T-helper 1 cell (primary cell): ENCODE measurements at regions not wholly inside any gene's neighbourhood (a gene's known extent, or its start where the extent isn't known, plus 50 kb on each side); places are given as distances from the start of the nearest gene placed in this dataset.

Experiments used
- DNase-seq, 5 donors: peaks; one replicate each; pipeline ENCODE4 v3.0.0-alpha.2; 2012 to 2020

- DNase-seq = no peak
These were observed 78.3 kb upstream of the AOAH start for GRCh38 chr7:36802459-36803135.

GRCh38 chr7:36796850-36797536 is 72.7 kb upstream of the AOAH start:
- no peak for DNase-seq

GRCh38 chr7:36795451-36796021 is 71.2 kb upstream of the AOAH start:
- no peak for DNase-seq

GRCh38 chr7:36794689-36795088 is 70.4 kb upstream of the AOAH start:
- no peak for DNase-seq

GRCh38 chr7:36792421-36792820 is 68.1 kb upstream of the AOAH start:
- DNase-seq = no peak

DNA sequence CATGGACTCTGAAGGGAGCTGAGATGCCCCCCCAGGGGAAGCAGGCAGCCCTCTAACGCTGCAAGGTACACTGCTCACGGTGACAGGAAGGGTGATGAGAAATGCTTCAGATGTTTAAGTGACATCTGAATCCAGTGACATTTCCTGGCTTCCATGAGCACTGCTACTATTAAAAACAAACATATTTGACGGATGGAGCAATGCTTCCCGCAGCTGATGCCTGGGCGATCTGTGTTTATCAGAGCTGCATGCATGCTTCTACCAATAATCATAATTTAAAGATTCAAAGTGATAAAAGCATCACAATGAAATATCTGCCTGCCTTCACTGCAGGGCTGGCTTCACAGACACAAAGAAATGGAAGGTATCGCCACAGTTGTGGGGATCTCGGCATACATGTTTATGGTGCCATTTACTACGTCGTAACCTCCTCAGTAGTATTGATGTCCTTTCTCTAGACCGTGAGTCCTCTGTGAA is 66.1 kb upstream of the AOAH start:
- DNase-seq = no peak

GRCh38 chr7:36788825-36789470 is 64.7 kb upstream of the AOAH start:
- DNase-seq = no peak

DNA sequence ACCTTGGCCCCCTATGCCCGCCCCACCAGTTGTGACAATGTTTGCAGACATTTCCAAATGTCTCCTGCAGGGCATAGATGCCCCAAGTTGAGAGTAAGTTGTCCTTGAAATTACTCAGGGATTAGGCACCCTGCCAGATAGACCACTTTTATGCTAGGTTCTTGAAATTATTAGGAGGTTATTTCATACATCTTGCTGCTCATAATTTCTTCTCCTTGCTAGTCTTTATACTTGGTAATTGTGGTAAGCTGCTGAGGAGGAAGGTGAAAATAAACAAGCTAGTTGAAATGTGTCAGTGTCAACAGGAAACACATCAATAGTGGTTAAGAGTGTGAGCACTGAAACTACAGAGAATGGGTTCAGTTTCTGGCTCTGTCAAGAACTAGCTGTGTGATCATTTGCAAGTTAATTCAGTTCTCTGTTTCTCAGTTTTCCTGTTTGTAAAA is 63.7 kb upstream of the AOAH start:
- DNase-seq = peak in 1 of 5 donors; percentile 77

GRCh38 chr7:36784991-36785940 is 61.0 kb upstream of the AOAH start:
- DNase-seq = peak; percentile 40 to 88 (median 62)

- DNase-seq = peak in 3 of 5 donors; percentile 10 to 70 (median 11)
These were observed 56.9 kb upstream of the AOAH start for GRCh38 chr7:36781011-36781738.

DNA sequence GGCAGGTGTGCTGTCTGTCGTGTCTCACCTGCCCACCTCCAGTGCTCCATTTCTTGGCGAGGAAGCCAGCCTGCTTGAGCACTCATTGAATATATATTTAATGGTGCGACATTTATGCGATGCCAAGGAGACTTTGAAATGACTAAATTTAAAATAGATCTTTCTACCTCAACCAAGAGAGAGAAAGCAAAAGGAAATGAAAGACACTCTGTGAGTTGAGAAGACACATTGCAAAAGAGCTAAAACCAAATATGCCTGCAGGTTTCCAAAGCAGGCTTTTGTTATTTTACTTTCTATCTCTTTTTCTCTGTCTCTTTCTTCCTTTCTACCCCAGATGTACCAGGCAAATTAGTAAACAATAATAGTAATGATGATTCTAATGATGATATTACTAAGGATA is 53.6 kb upstream of the AOAH start:
- peak in 1 of 5 donors; percentile 9 for DNase-seq

- peak in 4 of 5 donors; percentile 21 to 77 (median 28) for DNase-seq
These were observed 52.8 kb upstream of the AOAH start for GRCh38 chr7:36777062-36777461.

DNA sequence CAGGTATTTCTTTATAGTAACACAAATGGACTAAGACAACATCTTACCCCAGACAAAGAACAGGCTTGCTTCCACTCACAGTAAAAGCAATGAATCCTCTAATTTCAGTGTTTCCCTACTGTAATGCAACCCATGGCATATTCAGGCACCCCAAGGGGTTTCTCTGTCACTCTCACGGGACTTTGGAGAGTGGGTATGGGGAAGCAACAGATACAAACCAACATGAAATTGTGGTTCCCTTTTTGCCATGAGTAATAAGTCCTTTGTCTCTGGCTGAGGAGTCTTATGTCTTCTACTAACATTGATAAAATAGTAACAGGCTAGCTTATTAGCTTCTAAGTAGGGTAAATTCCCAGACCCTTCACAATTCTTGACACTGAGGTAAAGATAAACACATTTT is 51.4 kb upstream of the AOAH start:
- DNase-seq = no peak

- DNase-seq = no peak
These were observed 50.8 kb upstream of the AOAH start for GRCh38 chr7:36775061-36775620.
